AG10803 (cell line): ENCODE measurements at regions not wholly inside any gene's neighbourhood (a gene's known extent, or its start where the extent isn't known, plus 50 kb on each side); places are given as distances from the start of the nearest gene placed in this dataset.

Experiments used
- DNase-seq: peaks from one replicate; pipeline ENCODE4 v3.0.0; 2010; ENCODE audit warnings: low read depth
- H3K4me3 ChIP-seq: 2 replicates; pipeline ENCODE4 v1.5.1; 2011; ENCODE audit warnings: mild to moderate bottlenecking, low read length, control low read depth
- CTCF ChIP-seq: conservative IDR thresholded peaks from 2 replicates; pipeline ENCODE4 v1.5.1; 2011; ENCODE audit warnings: mild to moderate bottlenecking, low read length, control low read depth, inconsistent platforms

GRCh38 chr6:81235512-81235911 lies 517.0 kb downstream of the TENT5A start:
- TF ChIP-seq CTCF, result no peak
- no peak for DNase-seq
- H3K4me3 ChIP-seq, result no peak overlapping the region

- TF ChIP-seq CTCF, result no peak
- no peak for DNase-seq
- no peak overlapping the region for H3K4me3 ChIP-seq
Observed at GRCh38 chr6:81233990-81234389, 518.5 kb downstream of the TENT5A start.

- DNase-seq, result peak; percentile 70
- H3K4me3 ChIP-seq, result peak overlapping the region; percentile 3; the same call in 1 of the 2 replicates
- no peak for TF ChIP-seq CTCF
Observed at GRCh38 chr6:81228912-81229555, 523.4 kb downstream of the TENT5A start.

GRCh38 chr6:81226957-81227356 lies 525.5 kb downstream of the TENT5A start:
- no peak for DNase-seq
- TF ChIP-seq CTCF, result no peak
- H3K4me3 ChIP-seq, result no peak overlapping the region

GRCh38 chr6:81216668-81217067 lies 535.8 kb downstream of the TENT5A start:
- peak; percentile 47 for DNase-seq
- TF ChIP-seq CTCF, result no peak
- H3K4me3 ChIP-seq, result no peak overlapping the region

- H3K4me3 ChIP-seq, result no peak overlapping the region
- DNase-seq, result no peak
- TF ChIP-seq CTCF, result no peak
Observed at GRCh38 chr6:81215092-81215432, 537.4 kb downstream of the TENT5A start.

- no peak for TF ChIP-seq CTCF
- H3K4me3 ChIP-seq, result no peak overlapping the region
- DNase-seq, result no peak
Observed at GRCh38 chr6:81214414-81215091, 537.9 kb downstream of the TENT5A start.
